Smooth muscle cell (in vitro differentiated cells): ENCODE measurements at regions not wholly inside any gene's neighbourhood (a gene's known extent, or its start where the extent isn't known, plus 50 kb on each side); places are given as distances from the start of the nearest gene placed in this dataset.
A peak's percentile ranks its signal among the peaks of the same experiment; 100 is the strongest.
"Not testable (repeated sequence)": the region's sequence is repeated elsewhere in the genome, so short reads cannot be mapped to it uniquely, and the experiment has no call there.

ENCODE experiments used
- DNase-seq: peaks from one replicate; lab custom pipeline; 2025; ENCODE audit not compliant: unreplicated experiment; lab: John Stamatoyannopoulos, UW
- H2AFZ ChIP-seq: fragments of 200-600 bp; sonication (generic); 2 replicates; pipeline ENCODE4 v1.6.0; 2016; ENCODE audit warnings: antibody characterized with exemption, low read depth, mild to moderate bottlenecking
- H3F3A ChIP-seq: fragments of 200-600 bp; sonication (generic); 2 replicates; pipeline ENCODE4 v1.6.0; 2017; ENCODE audit warnings: antibody characterized with exemption, low read depth
- H3K27ac ChIP-seq: fragments of 200-600 bp; sonication (generic); 2 replicates; pipeline ENCODE4 v1.5.1; 2016; ENCODE audit warnings: low read depth, mild to moderate bottlenecking
- H3K27me3 ChIP-seq: fragments of 200-600 bp; sonication (generic); 2 replicates; pipeline ENCODE4 v1.6.1; 2016; ENCODE audit warnings: low read depth, mild to moderate bottlenecking
- H3K36me3 ChIP-seq: fragments of 200-600 bp; sonication (generic); 2 replicates; pipeline ENCODE4 v1.5.1; 2016; ENCODE audit warnings: low read depth
- H3K4me1 ChIP-seq: fragments of 200-600 bp; sonication (generic); 2 replicates; pipeline ENCODE4 v1.5.1; 2016; ENCODE audit warnings: low read depth
- H3K4me2 ChIP-seq: fragments of 200-600 bp; sonication (generic); 2 replicates; pipeline ENCODE4 v1.6.0; 2016; ENCODE audit warnings: mild to moderate bottlenecking
- H3K4me3 ChIP-seq: fragments of 200-600 bp; sonication (generic); 2 replicates; pipeline ENCODE4 v1.5.1; 2016; ENCODE audit warnings: mild to moderate bottlenecking
- H3K79me2 ChIP-seq: fragments of 200-600 bp; sonication (generic); 2 replicates; pipeline ENCODE4 v1.6.0; 2016; ENCODE audit warnings: low read depth, mild to moderate bottlenecking
- H3K9ac ChIP-seq: fragments of 200-600 bp; sonication (generic); 2 replicates; pipeline ENCODE4 v1.6.0; 2016; ENCODE audit warnings: low read depth
- H3K9me3 ChIP-seq: fragments of 200-600 bp; sonication (generic); replicated peaks from 2 replicates; pipeline ENCODE4 v1.5.1; 2016; ENCODE audit warnings: low read depth
- H4K20me1 ChIP-seq: fragments of 200-600 bp; sonication (generic); 2 replicates; pipeline ENCODE4 v1.6.0; 2016; ENCODE audit warnings: low read depth
- WGBS: methylation state at CpG from one replicate; pipeline ENCODE4 v1.1.7; 2016; ENCODE audit warnings: low lambda C conversion rate; 5-methylcytosine and 5-hydroxymethylcytosine counted together
- TF ChIP-seq, protein P1 (sequence below): fragments of 200-600 bp; sonication (generic); IDR thresholded peaks from 2 replicates; pipeline ENCODE4 v1.5.1; 2017; ENCODE audit warnings: borderline replicate concordance, mild to moderate bottlenecking, antibody characterized with exemption; ENCODE audit not compliant: insufficient read depth, poor library complexity, severe bottlenecking

DNA sequence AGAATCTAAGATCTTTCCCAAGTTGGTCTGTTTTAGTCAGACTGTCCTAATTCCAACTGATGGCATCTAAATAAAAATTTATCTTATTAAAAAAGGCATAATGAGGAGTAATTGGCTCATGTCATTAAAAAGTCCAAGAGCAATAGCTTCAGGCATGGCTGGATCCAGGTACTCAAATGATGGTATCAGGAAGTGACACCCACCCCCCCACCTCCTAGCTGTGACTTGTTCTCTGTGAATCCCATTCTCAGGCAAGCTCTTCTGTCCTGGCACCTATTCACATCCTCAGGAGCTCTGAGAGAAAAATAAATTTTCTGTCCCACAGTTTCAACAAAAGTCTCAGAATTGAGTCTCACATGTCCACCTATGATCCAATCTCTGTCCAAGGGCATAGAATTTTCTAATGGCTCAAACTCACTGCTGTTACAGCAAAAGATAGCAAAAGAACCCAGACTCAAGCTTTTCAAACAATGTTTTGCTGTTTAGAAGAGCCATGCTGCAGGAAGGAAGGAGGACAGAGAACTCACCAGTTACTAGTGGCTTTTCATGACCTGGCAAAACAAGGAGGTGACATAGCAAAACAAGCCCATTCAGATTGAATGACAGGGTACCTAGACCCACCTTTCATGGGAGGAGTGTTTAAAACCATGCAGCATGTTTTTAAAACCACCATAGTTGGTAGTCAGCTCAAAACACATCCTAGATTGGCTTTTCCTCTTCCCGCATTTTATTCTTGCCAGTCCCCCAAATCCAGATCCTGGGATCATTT lies 496.1 kb downstream of the PREX1 start:
- Histone ChIP-seq H3K4me1 (peaks cover 4% of the 10 kb centered on the region), H3K27ac (no peak overlapping the region), H3K79me2 (no peaks in the 10 kb centered on the region), H3K27me3 (no peaks in the 10 kb centered on the region), H3K9me3 (no peaks in the 10 kb centered on the region), H3K4me3 (no peak overlapping the region), H3K9ac (no peak overlapping the region), H3K36me3 (no peaks in the 10 kb centered on the region), H2AFZ (no peak overlapping the region), H3K4me2 (no peak overlapping the region), H4K20me1 (no peaks in the 10 kb centered on the region), H3F3A (no peaks in the 10 kb centered on the region)
- 60% methylated on average over 1 of the region's 1 CpG for WGBS
- DNase-seq = no peak
- TF ChIP-seq, protein P1, sequence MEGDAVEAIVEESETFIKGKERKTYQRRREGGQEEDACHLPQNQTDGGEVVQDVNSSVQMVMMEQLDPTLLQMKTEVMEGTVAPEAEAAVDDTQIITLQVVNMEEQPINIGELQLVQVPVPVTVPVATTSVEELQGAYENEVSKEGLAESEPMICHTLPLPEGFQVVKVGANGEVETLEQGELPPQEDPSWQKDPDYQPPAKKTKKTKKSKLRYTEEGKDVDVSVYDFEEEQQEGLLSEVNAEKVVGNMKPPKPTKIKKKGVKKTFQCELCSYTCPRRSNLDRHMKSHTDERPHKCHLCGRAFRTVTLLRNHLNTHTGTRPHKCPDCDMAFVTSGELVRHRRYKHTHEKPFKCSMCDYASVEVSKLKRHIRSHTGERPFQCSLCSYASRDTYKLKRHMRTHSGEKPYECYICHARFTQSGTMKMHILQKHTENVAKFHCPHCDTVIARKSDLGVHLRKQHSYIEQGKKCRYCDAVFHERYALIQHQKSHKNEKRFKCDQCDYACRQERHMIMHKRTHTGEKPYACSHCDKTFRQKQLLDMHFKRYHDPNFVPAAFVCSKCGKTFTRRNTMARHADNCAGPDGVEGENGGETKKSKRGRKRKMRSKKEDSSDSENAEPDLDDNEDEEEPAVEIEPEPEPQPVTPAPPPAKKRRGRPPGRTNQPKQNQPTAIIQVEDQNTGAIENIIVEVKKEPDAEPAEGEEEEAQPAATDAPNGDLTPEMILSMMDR = no peak

DNA sequence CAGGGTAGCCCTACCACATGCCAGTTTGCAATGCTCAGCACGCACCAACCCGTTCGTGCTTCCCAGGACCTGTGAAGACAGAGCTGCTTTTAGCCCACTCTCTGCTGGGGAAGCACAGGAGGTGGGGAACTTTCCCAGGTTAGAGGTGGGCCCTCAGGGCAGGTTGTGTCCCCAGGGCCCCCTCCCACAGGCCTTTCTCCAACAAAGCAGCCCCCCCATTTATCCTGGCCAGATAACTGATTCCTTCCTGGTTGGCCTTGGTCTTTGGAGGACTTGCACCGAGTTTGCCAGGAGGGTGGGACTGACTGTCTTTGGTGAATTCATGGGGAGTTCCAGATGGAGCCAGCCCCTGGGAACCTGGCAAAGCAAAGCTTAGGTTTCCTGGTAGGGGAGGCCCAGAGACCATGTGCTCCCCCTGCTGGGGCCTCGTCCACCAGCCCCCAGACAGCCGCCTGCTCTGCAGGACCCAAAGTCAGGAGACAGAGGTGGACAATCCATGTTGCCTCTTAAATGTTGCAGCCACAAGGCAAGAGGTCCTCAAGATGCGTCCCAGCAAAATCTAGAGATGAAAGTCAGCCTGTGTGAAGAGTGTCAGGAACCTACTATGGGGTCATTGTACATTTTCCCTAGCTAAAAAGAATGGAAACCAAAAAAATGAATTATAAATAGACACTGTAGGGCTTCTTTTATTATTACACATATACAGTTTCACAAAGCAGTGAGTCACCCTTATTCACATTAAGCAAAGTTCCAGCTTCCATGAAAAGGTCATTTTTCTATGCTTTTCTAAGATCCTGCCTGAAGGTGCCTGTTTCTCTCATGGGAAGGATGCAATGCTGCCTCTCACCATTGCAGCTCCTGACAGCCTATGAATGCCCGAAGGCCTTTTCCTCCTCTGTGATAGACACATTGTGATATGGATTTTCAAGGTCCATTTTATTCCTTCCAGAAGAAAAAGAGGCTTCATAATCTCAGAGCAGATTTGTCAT lies 497.8 kb downstream of the PREX1 start:
- no peaks in the 10 kb centered on the region for H3K27me3 ChIP-seq
- no peak for DNase-seq
- H2AFZ ChIP-seq = no peak overlapping the region
- no peak overlapping the region for H3K9ac ChIP-seq
- H3K27ac ChIP-seq = no peak overlapping the region
- TF ChIP-seq, protein P1 = peak; percentile 18
- H3K79me2 ChIP-seq = no peaks in the 10 kb centered on the region
- no peak overlapping the region for H3K4me3 ChIP-seq
- peaks cover 4% of the 10 kb centered on the region for H3K4me1 ChIP-seq
- no peak overlapping the region for H3K4me2 ChIP-seq
- no peaks in the 10 kb centered on the region for H3K9me3 ChIP-seq
- no peaks in the 10 kb centered on the region for H4K20me1 ChIP-seq
- 74% methylated on average over 8 of the region's 8 CpGs for whole genome bisulfite sequencing
- H3F3A ChIP-seq = no peaks in the 10 kb centered on the region
- no peaks in the 10 kb centered on the region for H3K36me3 ChIP-seq

DNA sequence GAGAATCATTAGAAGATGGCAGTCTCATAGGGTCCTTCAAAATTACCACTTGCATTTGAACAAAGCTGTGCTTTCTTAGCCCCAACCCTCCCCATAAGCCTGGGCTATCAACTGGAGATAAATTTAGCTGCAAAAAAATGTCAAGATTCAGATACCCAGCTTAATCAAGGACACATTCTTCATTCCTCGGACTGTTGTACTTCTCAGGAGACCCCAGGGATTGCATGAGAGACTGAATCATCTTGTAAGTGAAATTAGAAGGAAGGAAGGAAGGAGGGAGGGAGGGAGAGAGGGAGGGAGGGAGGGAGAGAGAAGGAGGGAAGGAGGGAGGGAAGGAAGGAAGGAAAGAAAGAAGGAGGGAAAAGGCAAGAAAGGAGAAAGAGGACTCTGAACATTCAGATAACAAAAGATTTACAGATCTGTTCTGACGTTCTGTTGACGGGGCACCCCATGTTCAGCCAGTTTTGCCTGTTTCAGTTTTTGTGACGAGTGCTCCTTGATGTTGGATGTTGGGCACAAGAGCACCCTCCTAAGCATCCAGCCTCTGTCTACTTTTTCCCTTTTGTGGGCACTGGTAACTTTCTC lies 498.7 kb downstream of the PREX1 start:
- H3K4me2 ChIP-seq = no peak overlapping the region

DNA sequence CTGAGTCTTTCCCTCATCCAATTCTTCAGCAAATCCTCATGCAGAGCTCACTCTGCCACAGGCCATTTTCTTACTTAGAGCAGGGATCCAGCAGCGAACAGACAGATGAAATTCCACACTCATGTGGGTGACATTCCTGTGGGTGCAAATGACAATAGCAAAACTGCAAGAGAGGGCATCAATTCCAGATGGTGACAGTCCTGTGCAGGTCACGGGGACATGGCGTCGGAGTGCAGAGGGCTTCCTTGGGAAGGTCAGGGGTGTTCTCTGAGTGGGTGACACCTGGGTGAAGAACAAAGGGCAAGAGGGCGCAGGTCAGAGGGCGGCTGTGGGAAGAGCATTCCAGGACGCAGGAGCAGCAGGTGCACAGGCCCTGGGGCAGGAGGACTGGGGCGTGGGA lies 500.0 kb downstream of the PREX1 start:
- not testable (repeated sequence) for DNase-seq, H3K4me2 ChIP-seq, H3K4me3 ChIP-seq, H3K27me3 ChIP-seq, H3K9ac ChIP-seq, H3K79me2 ChIP-seq, H3F3A ChIP-seq, H2AFZ ChIP-seq, H3K27ac ChIP-seq, H3K36me3 ChIP-seq, H4K20me1 ChIP-seq, H3K4me1 ChIP-seq, H3K9me3 ChIP-seq
- WGBS = 83% methylated on average over 6 of the region's 8 CpGs

More for the DNA sequence above, 498.7 kb downstream of the PREX1 start:
- Histone ChIP-seq H3K79me2 (no peaks in the 10 kb centered on the region), H3K9me3 (no peaks in the 10 kb centered on the region), H3K36me3 (no peaks in the 10 kb centered on the region), H3K4me1 (peaks cover 4% of the 10 kb centered on the region), H3K27ac (no peak overlapping the region), H3F3A (no peaks in the 10 kb centered on the region), H4K20me1 (no peaks in the 10 kb centered on the region), H2AFZ (no peak overlapping the region), H3K27me3 (no peaks in the 10 kb centered on the region), H3K9ac (no peak overlapping the region), H3K4me3 (no peak overlapping the region)
- 63% methylated on average over 4 of the region's 4 CpGs for WGBS
- DNase-seq = no peak
- TF ChIP-seq, protein P1 = no peak
